ENCODE measurements at regions not wholly inside any gene's neighbourhood (a gene's known extent, or its start where the extent isn't known, plus 50 kb on each side); places are given as distances from the start of the nearest gene placed in this dataset.

DNA sequence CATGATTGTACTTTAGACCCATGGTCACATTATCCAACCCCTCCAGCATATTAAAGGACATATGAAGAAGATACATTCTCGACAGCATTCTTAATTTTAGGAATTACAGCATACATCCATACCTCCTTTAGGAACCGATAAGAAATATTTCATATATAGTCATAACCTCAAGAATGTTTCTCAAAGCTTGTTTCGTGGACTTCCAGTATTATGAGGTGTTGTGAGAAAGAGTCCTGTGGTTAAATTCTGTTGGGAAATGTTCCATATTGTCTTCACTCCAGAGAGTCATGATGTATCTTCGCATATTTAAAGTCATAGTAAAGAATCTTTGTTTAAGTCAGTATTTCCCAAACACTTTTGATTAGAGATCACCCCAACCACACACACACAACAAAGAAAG, 321.0 kb upstream of the SNX7 start:
- Histone ChIP-seq H3K27me3 (replicated peaks; ENCODE audit: insufficient read depth, low read depth, low read length, poor library complexity) (no peaks in the 10 kb centered on the region), H3K4me3 (ENCODE audit: low read depth, low read length, poor library complexity, severe bottlenecking) (no peak overlapping the region), H3K9me3 (ENCODE audit: low read depth, low read length, poor library complexity, severe bottlenecking) (no peaks in the 10 kb centered on the region), H3K4me1 (ENCODE audit: insufficient read depth, low read length, poor library complexity, severe bottlenecking) (peaks cover 13% of the 10 kb centered on the region), H3K36me3 (ENCODE audit: insufficient read depth, low read length, poor library complexity, severe bottlenecking) (no peaks in the 10 kb centered on the region), H3K27ac (ENCODE audit: low read depth, low read length, poor library complexity, severe bottlenecking) (no peak overlapping the region)
- CTCF ChIA-PET = no interaction called here
- POLR2A ChIA-PET (ENCODE audit: low non-redundant PET) = no interaction called here
- intact Hi-C loops (cut with micrococcal nuclease; ENCODE audit: unreplicated experiment) = no loop called here
- DNase-seq (ENCODE audit: low spot score) = no peak
- no TSS peak for BruUV-seq (replicated peaks)
- TF ChIP-seq EZH2 (IDR thresholded peaks at IDR 0.05; ENCODE audit: borderline replicate concordance, low read depth, low read length, poor library complexity, severe bottlenecking) = no peak

DNA sequence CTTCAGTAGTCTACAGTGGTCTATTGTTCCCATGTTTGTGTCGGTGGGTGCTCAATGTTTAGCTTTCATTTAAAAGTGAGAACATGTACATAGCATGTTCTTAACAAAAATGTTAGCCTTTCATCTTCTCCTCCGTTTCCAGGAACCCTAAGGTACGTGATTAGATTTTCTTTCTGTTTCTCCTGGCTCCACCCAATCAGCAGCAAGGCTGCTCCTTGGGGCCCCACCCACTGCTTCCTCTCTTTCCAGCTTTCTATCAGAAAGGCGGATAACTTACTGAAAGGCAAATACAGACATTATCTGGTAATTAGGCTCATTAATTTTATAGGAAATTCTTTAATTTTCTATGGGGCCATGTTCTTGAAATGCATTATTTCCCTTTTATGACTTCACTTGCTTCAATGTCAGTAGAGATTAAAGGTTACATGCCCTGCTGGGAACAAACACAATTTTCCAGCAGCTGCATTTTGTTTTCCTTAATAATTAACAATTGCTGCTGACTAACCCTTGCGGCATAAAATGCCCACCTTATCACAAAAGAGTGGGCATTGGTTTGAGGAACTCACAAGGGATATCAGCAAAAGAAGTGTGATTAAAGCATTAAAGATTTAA, 324.9 kb upstream of the SNX7 start:
- no peak overlapping the region for H3K27ac ChIP-seq (ENCODE audit: low read depth, low read length, poor library complexity, severe bottlenecking)
- TF ChIP-seq CTCF (conservative IDR thresholded peaks at IDR 0.05; ENCODE audit: low read depth, low read length) = no peak
- TF ChIP-seq EZH2 (IDR thresholded peaks at IDR 0.05; ENCODE audit: borderline replicate concordance, low read depth, low read length, poor library complexity, severe bottlenecking) = no peak
- H3K4me1 ChIP-seq (ENCODE audit: insufficient read depth, low read length, poor library complexity, severe bottlenecking) = peaks cover 6% of the 10 kb centered on the region
- no TSS peak for BruUV-seq (replicated peaks)
- H3K27me3 ChIP-seq (replicated peaks; ENCODE audit: insufficient read depth, low read depth, low read length, poor library complexity) = no peaks in the 10 kb centered on the region
- no peak for DNase-seq (ENCODE audit: low spot score)
- H3K4me3 ChIP-seq (ENCODE audit: low read depth, low read length, poor library complexity, severe bottlenecking) = no peak overlapping the region
- POLR2A ChIA-PET (ENCODE audit: low non-redundant PET) = interaction anchor here (0.6 kb wide), 1 partner anchor 1197 kb away, joined by 3 read pairs; no protein-coding TSS in a partner anchor
- H3K9me3 ChIP-seq (ENCODE audit: low read depth, low read length, poor library complexity, severe bottlenecking) = no peaks in the 10 kb centered on the region
- CTCF ChIA-PET = no interaction called here
- H3K36me3 ChIP-seq (ENCODE audit: insufficient read depth, low read length, poor library complexity, severe bottlenecking) = no peaks in the 10 kb centered on the region
- intact Hi-C loops (cut with micrococcal nuclease; ENCODE audit: unreplicated experiment) = no loop called here

GRCh38 chr1:98333936-98334335, 327.6 kb upstream of the SNX7 start:
- peaks cover 19% of the 10 kb centered on the region for H3K4me1 ChIP-seq (ENCODE audit: insufficient read depth, low read length, poor library complexity, severe bottlenecking)
- no peaks in the 10 kb centered on the region for H3K9me3 ChIP-seq (ENCODE audit: low read depth, low read length, poor library complexity, severe bottlenecking)
- no peak overlapping the region for H3K4me3 ChIP-seq (ENCODE audit: low read depth, low read length, poor library complexity, severe bottlenecking)
- H3K27me3 ChIP-seq (replicated peaks; ENCODE audit: insufficient read depth, low read depth, low read length, poor library complexity) = no peaks in the 10 kb centered on the region
- TF ChIP-seq EZH2 (IDR thresholded peaks at IDR 0.05; ENCODE audit: borderline replicate concordance, low read depth, low read length, poor library complexity, severe bottlenecking) (no peak), CTCF (conservative IDR thresholded peaks at IDR 0.05; ENCODE audit: low read depth, low read length) (no peak)
- POLR2A ChIA-PET (ENCODE audit: low non-redundant PET) = no interaction called here
- no peak for DNase-seq (ENCODE audit: low spot score)
- CTCF ChIA-PET = no interaction called here
- no TSS peak for BruUV-seq (replicated peaks)
- intact Hi-C loops (cut with micrococcal nuclease; ENCODE audit: unreplicated experiment) = no loop called here
- no peak overlapping the region for H3K27ac ChIP-seq (ENCODE audit: low read depth, low read length, poor library complexity, severe bottlenecking)
- H3K36me3 ChIP-seq (ENCODE audit: insufficient read depth, low read length, poor library complexity, severe bottlenecking) = no peaks in the 10 kb centered on the region

DNA sequence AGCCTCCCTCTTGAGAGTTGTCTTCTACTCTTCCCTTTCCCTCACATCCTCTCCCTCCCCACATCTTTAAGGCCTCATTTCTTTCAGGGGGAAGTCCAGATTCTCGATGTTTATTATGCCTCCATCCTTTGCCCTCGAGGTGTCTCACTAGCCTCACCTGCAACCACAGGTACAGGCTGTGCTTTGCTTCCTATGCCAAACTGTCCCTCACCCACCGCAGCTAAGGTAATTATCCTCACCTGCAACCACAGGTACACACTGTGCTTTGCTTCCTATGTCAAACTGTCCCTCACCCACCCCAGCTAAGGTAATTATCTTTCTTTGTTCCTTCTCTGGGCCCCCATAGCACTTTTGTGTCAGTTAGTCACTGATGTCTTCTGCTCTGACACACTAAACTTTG, 328.1 kb upstream of the SNX7 start:
- intact Hi-C loops (cut with micrococcal nuclease; ENCODE audit: unreplicated experiment) = no loop called here
- peaks cover 22% of the 10 kb centered on the region for H3K4me1 ChIP-seq (ENCODE audit: insufficient read depth, low read length, poor library complexity, severe bottlenecking)
- no peak for DNase-seq (ENCODE audit: low spot score)
- H3K27me3 ChIP-seq (replicated peaks; ENCODE audit: insufficient read depth, low read depth, low read length, poor library complexity) = no peaks in the 10 kb centered on the region
- ChIA-PET POLR2A (ENCODE audit: low non-redundant PET) (no interaction called here), CTCF (no interaction called here)
- H3K36me3 ChIP-seq (ENCODE audit: insufficient read depth, low read length, poor library complexity, severe bottlenecking) = no peaks in the 10 kb centered on the region
- no peak for TF ChIP-seq CTCF (conservative IDR thresholded peaks at IDR 0.05; ENCODE audit: low read depth, low read length)
- no peak for TF ChIP-seq EZH2 (IDR thresholded peaks at IDR 0.05; ENCODE audit: borderline replicate concordance, low read depth, low read length, poor library complexity, severe bottlenecking)
- H3K27ac ChIP-seq (ENCODE audit: low read depth, low read length, poor library complexity, severe bottlenecking) = no peak overlapping the region
- H3K9me3 ChIP-seq (ENCODE audit: low read depth, low read length, poor library complexity, severe bottlenecking) = no peaks in the 10 kb centered on the region
- no peak overlapping the region for H3K4me3 ChIP-seq (ENCODE audit: low read depth, low read length, poor library complexity, severe bottlenecking)
- BruUV-seq (replicated peaks) = no TSS peak

Measured in A673 (cell line).